GM18868 (cell line): ENCODE measurements at regions not wholly inside any gene's neighbourhood (a gene's known extent, or its start where the extent isn't known, plus 50 kb on each side); places are given as distances from the start of the nearest gene placed in this dataset.

ENCODE experiments used
- ATAC-seq: cut with Tn5 transposase; IDR thresholded peaks from one replicate; pipeline ENCODE4 v1.9.1; 2021; ENCODE audit warnings: mild to moderate bottlenecking, moderate library complexity; ENCODE audit not compliant: unreplicated experiment

DNA sequence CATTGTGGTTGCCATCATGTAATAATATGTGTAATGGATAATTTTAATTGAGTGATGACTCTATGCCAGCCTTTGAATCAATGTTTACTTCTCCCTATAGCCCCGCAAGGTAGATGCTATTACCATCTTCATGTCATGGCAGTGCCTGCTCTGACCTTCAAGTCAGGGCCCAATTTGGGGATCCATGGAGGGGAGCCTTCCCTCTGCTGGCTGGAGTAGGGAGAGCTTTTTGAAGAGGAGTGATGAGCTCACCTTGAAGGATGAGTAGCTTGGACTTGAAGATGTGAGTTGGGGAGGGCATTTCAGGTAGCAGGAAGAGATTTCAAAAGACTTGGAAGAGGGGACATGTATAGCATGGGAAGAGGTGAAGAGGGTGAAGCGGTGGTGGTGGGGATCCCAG, 189.2 kb downstream of the FOXD2 start:
- ATAC-seq, result no peak

DNA sequence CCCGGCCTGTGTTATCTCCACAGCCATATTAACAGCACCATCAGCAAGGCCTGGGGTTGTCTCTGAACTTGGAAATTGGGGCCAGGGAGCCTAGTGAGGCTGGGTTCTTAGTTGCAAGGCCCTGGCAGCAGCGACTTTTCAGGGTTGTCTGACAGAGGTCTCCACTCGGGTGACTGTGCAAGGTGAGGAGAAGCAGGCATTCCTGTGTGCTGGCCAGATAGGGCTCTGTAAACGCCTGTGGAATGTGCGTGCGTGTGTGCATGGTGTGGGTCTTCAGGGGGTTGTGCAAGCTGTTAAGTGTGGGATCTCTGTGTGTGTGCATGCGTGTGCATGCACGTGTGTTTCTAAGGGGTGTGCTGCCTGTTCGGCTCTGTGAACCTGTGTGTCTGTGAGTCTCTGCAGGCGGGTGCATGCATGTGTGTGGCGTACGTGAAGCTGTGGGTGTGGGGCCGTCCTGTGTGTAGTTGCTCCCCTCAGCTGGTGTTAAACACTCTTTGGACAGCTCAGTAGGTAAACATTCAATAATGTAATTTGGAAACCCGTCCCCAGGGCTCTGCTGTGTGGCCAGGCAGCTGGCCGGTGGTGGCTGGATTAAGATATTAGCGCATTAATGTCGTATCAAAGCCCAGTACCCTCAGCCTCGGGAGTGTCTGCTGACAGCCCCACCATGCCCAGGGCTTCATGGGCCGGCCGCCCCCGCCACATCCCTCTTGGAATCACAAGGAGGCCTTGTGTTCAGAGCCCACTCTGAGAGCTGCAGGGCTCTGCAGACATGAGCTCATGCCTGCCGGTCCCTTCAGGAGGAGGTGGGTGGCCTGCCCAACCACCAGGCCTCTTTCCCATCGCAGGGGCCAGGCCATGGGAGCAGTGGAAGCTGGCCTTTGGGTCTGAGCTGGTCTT, 189.9 kb downstream of the FOXD2 start:
- no peak for ATAC-seq

DNA sequence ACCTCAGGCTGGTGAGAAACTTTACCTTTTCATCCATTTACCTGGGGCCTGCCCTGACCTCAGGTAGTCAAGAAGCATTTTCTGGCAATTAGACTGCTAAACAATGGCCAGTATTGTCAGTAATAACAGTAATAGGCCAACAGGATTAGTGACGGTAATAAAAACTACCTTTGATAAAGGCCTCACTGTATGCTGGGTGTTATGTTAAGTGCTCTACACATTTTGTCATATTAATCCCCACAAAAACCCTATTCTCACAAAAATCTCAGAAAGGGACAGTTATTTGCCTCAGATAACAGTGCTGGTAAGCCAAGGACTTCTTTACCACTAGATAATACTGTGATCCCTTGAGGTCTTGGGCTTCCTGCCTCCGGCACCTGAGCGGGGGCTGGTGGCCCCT, 191.4 kb downstream of the FOXD2 start:
- ATAC-seq, result no peak

DNA sequence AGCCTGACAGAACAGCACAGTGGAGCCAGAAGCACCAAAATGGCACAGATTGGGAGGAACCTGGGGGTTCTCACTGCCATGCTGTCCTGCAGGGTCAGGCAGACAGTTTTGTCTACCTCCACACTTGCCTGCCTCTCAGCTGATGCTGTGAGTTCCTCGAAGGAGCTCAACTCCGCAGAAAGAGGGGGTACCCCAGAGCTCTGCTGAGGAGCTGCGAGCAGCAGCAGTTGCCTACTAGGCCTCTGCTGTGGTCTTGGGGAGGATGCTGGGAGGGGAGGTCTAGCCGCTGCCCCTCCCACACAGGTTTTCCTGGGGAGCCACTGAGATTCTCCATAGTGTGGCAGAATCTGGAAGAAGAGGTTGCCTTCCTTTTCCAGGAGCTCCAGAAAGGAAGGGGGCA, 192.5 kb downstream of the FOXD2 start:
- ATAC-seq, result no peak

DNA sequence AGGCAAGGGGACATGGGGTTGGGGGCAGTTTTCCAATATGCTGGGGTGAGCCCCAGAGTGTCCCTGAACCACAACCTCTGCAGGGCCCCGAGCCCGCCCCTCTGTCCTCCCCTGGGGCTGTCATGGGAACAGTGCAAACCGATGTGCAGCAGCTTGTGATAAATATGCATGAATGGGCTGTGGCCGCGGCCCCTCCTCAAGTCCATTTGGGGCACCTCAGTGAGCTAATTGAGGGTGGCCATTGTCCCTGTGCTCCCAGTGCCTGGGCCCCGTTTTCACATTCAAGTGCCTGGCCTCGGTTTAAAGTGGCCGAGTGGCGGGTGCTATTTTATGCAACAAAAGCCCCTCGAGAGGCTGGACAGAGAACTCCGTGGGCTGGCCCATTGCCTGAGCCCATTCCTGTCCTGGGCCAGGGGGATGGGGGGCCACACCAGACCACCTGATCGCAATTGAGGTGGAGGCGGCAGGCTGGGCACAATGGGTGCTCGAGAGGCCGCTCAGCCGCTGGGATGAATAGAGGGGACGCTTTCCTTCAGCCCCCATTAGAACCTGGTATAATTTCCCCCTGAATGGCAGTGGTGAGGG, 193.7 kb downstream of the FOXD2 start:
- no peak for ATAC-seq

DNA sequence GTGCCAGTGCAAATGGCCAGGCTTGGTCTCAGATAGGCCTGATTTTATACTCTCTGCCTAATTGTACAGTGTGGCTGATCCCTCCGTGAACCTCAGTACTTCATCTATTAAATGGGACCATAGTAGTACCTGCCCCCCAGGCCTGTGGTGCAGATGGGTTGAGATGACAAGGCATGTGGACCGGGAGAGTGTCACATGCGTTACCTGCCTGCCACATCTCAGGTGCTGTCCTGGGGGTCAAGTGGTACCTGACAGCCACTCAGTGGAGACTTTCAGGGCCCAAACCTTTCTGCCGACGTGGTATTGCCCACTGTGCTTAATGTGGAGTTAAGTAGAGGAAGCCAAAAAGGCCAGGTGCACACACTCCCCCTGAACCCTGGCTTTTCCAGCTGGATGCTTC, 197.3 kb downstream of the FOXD2 start:
- ATAC-seq, result no peak

DNA sequence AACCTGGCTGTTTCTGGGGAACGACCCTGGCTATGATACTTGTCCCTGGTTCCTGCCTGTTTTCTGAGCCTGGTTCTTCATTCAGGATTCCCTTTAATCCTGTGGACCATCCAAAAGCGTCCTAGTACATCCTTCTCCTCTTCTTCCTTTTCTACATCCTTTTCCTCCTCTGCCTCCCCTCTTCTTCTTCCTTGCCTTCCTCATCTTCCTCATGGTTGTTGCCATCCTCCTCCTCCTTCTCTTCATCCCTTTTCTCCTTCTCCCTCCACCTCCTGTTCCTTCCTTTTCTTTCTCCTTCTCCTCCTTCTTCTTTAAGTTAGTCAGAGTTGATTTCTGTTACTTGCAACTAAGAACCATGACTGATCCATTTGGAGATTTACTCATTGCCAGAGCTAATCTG, 197.8 kb downstream of the FOXD2 start:
- no peak for ATAC-seq

DNA sequence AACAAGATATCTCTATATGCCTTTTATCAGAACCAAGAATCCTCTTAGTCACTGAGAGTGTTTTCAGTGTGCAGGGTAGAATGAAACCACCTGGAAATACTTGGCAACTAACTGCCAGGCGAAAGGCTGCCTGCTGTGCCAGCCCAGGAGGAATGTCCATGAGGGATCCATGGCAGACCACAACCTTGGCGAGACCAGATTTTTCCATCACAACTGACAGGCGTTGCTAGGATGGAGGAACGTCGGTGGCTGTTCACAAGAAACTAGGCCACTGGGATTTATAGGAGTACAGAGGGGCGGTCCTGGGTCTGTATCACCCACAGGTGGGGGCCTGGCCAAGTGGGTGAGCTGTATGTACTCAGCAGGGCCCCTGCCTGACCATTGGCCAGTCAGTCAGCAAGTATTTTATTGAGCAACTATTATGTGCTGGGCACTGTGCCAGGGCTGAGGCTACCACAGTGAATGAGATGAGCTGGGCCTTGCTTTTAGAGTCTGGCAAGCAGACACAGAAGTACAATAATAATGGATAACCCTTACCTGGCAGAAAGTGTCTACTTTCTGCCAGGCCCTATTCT, 199.4 kb downstream of the FOXD2 start:
- no peak for ATAC-seq

DNA sequence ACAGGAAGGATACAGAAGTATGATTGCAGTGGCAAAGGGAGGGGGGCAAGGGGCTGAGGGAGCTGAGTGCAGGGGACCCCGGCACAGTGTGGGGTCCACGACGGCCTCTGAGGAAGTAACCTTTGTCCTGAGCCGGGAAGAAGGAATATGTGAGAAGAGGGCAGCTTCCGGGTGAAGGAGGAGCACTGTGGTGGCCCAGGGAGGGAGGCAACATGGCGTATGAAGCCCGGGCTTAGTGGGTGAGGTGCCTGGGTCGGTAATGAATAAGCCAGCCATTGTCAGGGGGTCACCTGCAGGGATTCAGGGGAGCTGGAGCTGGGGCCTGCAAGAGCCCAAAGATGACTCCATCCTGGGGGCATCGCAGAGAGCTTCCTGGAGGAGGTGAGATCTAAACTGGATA, 200.4 kb downstream of the FOXD2 start:
- ATAC-seq, result no peak

DNA sequence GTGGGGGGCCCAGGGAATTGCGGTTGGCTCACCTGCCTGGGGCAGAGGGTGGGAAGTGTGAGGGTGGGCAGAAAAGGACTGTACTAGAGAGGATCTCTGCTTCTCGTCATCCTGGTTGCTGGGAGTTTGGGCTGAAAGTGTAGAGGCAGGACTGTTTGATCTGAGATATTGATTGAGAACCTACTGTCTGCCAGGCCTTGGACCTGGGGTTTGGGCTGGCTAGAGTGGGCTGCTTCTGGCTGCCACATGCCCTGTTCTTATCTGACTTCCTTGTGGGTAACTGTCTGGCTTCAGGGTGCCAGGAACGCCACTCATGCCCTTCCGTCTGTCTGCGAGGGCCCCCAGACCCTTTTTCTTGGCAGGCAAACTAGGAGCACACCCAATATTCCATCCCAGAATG, 200.9 kb downstream of the FOXD2 start:
- no peak for ATAC-seq

DNA sequence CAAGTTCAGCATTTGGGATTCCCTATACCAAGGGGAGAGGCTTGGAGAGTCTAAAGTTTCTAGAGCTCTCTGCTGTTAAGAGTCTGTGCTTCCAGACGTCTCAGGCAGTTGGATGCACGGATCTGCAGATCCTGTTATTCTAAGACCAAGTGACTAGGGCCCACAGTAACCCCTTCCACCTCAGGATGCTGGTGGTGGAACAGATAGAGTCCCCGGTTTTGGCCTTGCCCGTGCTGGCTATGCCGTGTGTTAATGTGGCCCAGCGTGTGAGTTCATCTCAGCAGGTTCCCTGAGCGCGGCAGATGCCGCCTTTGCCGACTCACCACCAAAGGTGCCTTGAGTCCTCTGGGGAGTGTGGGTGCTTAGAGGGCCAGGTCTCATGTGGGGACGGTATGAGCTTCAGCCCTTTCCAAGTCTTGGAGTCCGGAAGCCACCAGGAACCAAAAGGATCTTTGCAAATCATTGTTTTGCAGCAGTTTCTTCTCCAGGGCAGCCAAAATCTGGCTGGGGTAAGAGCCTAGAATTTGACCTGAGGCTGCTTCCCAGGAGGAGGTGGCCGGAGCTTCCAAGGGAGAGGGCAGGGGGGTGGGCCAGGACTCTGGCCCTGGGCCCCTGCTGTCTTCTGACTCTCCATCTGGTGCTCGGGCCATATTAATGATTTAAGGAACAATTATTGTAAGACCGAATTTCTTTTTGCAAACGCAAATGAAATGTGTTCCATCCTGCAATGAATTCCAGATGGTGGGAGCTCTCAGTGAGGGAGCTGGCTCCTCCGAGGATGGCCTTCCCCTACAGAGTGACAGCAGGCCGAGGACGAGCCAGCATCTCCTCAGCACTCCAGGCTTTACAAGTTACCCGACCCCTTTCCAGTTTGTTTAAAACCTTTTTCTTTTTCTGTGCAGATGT, 205.7 kb downstream of the FOXD2 start:
- no peak for ATAC-seq

DNA sequence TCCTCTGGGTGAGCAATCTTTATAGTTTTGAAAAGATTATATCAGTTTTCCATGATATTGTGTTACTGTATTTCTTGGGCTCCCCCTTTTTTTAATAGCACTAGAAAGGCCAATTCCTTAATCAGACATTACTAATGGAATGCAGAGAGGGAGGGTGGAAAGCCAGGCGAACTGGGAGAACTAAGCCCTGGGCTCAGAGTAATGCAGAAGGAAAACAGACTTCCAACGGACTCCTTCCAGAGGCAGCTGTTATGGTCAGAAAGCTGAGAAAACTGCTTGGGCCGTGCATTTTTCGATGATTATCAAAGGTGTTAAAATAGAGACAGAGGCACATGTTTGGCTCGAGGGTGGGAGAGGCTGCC, 206.3 kb downstream of the FOXD2 start:
- ATAC-seq, result no peak

DNA sequence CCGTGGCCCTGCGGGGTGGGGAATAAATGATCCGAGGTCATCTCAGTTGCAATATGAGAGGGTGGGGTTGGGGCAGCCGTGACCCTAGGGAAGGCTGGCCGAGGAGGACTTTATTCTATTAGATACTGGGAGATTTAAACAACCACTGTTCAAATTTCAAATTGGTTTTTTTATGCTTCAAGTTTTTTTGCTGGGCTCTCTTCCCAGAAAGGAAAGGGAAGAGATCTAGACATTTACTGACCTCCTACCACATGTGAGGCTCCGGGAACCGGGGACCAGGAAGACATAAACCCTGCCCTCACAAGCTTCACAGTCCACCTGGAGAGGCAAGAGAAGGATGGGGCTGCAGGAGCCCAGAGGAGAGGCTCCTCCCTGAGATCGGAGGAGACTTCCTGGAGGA, 207.3 kb downstream of the FOXD2 start:
- ATAC-seq, result no peak

DNA sequence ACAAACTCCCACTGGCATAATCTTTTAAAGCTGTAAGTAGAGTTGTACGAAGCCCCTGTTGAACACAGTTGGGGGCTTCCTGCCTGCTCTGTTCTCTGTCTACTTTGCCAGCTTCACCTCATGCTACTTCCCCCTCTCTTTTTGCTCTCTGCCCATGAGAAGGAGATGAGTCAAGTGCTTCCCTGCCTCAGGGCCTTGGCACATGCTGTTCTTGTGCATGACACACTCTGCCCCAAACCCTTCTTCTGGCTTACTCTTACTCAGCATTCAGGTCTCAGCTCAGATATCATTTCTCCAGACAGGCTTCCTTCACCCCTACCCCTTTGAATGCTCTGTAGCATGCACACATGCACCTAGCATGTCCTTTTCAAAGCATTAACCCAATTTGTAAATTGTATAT, 208.8 kb downstream of the FOXD2 start:
- ATAC-seq, result no peak

DNA sequence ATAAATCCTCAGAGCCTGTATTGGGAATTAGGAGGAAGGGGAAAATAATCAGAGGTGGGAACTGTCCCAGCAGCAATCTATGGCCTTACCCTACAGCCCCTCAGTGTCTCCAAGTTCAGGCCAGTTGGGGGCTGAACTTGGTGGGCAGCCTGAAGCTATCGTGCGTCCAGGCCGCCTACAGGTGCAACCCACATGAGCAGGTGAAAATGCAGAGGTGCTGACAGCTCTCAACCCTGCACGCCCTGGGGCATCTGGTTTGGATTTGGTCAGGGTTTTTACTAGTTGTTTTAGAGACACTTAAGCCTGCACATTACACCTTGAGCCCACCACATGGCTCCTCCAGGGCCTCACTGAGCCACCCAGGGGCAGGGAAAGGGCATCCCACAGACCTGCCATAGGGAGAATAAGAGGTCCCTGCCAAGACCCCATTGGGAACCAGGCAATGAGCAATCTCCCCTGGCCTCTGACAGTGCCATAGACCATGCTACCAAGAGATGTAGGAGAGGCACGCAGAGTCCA, 209.5 kb downstream of the FOXD2 start:
- no peak for ATAC-seq

DNA sequence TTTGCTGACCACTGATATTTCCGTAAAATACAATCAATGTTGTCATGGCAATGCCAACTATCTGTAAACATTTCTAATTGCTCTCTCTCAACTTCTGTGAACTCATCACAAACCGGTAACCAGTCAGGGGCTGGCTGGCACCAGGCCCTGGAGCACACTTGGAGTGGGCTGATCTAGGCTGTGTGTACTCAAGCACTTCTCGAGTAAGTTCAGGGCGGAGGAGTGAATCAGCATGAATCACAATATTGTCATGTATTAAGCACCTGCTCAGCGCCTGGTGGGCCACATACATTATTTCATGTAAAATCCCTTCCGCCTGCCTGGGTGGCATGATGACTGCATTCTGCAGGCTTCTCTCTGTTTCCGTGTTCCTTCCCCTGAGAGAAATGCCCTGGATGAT, 212.4 kb downstream of the FOXD2 start:
- ATAC-seq, result no peak

DNA sequence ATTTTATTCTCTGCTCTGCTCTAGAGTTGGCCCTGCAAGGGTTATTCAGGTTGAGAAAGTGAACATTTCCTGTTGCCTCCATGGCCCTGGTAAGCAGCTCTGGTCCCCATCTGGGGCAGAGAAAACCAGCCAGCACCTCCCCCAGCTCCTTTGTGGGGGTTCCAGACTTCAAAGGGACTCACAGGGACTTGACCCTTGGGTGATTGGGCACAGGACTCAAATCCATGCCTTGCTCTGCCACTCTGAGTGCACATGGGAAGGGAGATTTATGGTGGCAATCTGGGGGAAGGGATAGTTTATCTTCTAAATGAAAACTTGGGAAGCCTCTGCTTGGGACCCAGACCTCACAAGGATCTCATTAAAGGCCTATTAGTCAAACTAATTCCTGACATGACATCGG, 212.8 kb downstream of the FOXD2 start:
- ATAC-seq, result no peak

DNA sequence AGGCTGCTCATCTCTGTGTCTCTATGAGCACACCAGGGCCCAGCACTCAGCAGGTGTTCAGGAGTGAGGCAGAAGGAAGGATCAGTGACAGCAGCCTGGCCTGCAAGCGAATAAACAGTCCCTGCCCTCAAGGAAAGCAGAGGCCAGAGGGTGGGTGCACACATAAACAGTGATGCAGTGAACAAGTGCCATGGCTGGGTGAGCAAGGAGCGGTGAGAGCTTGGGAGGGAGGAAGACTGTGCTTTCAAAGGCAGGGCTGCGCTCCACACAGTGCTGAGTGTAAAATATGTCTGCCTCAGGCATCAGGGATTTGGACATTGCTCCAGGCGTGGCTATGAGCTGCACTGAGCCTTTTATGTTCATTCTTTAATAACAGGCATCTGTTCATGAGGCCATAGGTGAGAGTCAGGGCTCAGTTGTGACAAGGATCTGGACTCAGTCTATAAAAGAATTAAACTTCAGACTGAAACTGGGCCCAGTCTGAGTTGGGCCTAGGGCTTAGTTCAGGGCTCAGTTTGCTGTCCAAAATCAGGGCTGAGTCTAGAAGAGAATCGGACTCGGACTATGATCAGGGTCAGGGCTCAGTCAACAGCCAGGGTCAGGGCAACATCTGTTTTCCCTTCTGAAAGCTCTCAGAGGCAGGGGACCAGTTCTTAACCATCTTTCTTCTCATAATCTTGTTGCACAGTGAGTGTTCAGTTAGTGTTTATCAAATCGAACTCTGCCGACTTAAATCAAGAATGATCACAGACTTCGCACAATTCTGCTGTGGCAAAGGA, 213.7 kb downstream of the FOXD2 start:
- ATAC-seq, result no peak

DNA sequence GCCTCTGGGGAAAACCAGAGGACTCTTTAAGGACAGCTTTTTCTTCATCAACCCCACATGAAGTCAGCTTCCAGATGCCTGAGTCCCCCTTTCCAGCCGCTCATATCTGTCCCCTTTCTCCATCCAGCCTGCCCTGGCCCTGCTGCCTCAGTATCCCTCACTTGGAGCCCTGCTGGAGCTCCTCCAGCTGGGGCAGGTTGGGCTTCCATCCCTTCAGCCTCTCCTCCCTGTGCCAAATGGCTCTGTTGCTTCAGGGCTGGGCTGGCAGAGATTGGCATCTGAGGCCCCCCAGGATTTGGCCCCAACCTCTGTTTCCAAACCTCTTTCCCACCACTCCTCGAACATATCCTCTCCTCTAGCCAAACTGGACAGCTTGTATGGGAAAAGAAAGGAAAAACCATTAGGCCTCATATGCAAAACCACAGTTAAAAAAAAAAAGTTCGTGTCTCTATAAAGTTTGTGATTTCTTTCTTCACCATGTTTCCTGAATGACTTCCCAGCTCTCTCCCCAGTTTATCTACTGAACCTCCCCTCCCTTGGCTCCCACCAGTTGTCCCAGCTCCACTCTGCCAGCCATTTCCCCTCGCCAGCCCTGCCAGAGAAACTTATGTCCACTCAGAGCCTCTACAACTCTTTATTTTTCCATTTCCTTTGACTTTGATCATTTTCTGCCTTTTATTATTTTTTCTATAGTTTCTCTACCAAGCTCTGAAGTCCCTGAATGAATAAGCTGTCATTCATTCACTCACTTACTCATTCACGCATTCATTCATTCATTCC, 217.9 kb downstream of the FOXD2 start:
- no peak for ATAC-seq
